ENCODE measurements at regions not wholly inside any gene's neighbourhood (a gene's known extent, or its start where the extent isn't known, plus 50 kb on each side); places are given as distances from the start of the nearest gene placed in this dataset.

DNA sequence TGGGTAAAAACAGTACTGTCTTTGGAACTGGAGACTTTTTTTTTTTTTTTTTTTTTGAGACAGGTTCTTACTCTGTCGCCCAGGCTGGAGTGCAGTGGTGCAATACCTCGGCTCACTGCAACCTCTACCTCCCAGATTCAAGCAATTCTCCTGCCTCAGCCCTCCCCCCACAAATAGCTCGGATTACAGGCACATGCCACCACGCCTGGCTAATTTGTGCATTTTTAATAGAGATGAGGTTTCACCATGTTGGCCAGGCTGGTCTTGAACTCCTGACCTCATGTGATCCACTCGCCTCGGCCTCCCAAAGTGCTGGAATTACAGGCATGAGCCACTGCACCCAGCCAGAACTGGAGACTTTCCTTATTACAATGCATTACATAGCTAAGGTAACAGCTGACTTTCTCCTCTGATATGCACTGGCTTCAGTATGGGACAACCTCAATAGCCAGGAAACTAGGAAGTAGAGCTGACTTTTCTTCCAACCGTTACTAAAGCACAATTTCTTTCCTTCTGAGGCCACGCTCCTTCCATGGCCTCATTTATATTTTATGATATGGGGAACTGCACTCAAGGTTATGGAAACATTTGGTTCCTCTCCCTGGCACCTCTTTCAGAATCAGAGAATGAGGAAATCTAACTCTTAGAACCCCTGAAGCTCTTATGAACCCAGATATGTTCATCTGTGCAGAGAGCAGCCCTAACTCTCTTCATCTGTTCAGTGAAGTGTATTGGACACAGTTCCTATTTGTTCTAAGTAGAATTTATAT lies 53.5 kb upstream of the FAM9B start:
- no peak for DNase-seq (ENCODE audit: low read depth)

DNA sequence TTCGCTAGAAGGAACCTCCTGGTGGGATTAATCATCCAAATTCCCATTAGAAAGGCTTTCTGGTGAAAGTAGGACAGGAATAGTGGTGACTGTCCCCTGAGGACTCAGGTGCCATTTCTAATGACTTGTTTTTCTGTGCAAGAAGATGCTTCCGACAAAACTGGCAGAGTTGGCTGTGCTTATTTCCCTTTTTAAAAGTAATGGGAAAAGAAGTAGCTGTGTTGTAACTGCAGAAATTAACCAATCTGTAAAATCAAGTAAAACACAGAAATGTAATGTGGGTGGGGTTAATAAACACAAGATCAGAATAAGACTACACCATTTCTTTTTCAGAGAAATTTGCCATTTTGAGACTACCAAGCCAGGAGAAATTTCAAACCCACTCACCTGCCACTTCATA lies 55.0 kb upstream of the FAM9B start:
- no peak for DNase-seq (ENCODE audit: low read depth)

DNA sequence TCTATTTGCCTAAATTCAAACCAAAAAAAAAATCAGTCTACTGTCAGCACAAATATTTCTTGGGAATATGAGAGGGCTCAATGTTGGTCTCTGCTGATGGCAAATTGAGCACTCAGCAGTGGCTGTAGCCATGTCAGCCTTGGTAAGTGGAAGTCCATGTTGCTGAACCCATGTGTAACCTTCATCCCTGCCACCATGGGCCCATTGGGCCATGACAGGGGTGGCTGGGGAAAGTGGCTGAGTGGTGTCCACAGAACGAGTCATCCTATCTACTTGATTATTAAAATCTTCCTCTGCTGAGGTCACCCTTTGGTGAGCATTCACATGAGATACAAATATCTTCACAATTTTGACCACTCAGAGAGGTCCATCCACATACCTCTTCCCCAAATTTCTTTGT lies 56.8 kb upstream of the FAM9B start:
- DNase-seq (ENCODE audit: low read depth), result no peak

DNA sequence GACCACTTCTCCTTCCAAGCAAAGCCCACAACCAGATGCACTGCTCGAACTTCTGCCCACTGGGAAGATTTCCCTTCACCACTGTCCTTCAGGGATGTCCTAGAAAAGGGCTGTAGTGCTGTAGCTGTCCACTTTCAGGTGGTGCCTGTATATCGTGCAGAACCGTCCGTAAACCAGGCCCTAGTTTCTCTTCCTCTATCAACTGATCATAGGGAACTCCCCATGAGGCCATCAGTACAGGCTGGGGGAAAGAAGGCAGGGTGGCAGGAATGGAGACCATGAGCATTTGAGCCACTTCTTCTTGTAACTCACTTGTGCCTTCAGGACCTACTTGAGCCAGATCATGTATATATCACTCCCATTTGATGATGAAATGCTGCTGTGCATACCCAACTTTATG lies 57.3 kb upstream of the FAM9B start:
- DNase-seq (ENCODE audit: low read depth), result no peak

DNA sequence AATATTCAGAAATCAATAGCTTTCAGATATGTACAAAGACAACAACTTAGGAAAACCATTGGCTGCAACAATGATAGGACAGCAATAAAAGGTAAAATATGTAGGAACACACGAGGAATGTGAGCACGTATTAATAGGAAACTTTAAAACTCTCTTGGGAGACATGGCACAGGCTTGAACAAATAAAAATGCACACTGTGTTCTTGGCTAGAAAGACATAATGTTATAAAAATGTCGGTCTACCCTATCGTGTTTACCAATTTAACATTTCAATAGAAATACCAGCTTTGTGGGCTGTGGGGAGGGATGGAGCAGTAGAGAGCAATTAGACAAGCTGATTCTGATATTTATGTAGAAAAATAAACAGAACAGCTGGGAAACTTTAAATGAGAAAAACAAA lies 69.0 kb upstream of the FAM9B start:
- DNase-seq (ENCODE audit: low read depth), result no peak

DNA sequence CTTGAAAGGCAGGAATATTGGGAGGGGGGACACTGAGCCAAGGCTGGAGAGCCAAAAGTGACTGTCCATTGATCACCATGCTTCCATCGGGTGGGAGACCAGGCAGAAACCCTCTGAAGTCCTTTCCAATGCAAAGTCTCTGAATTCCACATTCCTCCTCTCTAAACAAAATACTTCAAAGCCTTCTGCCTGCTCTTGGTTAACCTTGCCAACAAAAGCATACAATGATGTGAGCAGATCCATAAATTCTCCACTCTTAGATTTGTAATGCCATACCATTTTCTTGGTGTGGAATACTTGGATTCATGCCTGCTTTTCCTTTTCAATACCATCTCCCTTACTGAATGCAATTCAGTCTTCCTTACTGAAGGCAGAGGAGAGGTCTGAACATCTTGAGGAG lies 74.1 kb upstream of the FAM9B start:
- no peak for DNase-seq (ENCODE audit: low read depth)

DNA sequence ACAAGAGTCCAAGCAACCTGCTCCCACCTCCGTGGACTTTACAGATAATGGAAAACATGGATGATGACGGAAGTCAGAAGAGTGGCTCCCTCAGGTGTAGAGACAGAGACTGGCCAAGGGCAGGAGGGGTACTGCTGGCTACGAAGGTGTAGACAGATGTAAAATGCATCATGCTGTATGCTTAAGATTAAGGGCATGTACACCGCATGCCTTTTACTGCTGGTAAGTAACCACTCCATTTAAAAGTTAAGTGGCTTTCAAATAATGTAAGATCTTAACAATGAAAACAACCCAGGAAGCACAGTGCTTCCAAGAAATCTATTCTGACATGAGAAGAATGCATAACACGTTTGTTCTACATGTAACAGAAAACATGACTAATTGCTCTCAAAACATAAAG lies 76.9 kb upstream of the FAM9B start:
- no peak for DNase-seq (ENCODE audit: low read depth)

DNA sequence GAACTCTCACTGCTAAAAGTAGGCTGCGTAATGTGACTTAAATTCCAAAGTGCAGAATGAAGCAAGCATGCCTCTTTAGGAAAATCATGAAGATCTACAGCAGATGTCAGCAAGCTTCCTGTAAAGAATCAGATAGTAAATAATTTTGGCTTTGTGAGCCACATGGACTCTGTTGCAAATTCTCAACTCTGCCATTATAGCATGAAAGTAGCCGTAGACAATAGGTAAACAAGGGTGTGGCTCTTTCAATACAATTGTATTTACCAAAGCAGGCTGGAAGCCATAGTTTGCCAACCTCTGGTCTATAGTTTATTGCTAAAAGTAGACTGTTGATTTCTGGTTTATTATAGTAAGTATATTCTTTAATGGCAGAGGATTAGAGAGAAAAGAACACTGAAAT lies 80.3 kb upstream of the FAM9B start:
- no peak for DNase-seq (ENCODE audit: low read depth)

DNA sequence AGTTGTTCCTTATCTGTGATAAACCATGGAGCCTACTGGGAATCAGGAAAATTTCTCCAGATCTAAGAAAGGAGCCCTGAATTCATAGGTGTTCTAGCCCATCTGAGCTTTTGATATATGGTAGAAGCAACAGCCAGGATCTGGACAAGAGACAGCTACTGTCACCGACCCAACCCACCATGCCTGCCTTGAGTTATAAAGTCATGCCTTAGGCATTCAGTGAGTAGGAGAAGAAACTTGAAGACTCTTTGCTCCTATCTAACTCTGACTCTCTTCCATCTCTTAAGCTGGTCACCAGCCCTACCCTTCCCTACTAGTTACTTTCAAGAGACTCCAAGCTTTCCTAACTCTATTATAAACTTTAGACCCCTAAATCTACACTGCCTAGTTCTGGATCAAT lies 83.9 kb upstream of the FAM9B start:
- no peak for DNase-seq (ENCODE audit: low read depth)

DNA sequence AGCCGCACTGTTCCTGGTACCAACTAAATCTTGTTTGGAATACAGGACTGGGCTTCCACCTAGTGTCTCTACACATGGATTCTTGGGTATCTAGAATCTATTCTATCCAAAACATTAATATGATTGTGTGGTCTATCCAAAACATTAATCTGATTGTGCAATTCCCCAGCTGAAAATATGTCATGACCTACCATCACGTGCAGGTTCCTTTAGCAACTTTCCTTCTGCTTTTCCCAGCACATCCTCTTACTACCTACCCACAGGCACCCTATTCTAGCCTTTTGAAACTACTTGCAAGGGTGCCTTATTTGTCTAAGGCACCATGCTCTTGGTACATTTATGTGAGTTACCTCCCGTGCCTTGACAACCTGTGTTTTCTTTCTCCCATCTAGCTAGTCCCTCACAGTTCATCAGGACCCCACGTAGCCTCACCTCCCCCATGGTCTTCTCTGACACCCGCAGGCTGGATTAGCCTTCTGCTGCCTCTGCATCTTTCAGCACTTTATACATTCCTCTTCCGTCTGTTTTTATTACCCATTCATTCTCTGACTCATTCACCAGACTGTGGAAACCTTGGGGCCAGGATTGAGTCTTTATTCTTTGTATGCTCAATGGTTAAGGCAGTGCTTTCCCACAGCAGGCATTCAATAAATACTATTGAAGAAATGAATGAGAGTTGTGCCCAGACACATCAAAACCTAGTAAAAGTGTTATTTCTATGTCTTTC lies 88.8 kb upstream of the FAM9B start:
- DNase-seq (ENCODE audit: low read depth), result peak; percentile 49

DNA sequence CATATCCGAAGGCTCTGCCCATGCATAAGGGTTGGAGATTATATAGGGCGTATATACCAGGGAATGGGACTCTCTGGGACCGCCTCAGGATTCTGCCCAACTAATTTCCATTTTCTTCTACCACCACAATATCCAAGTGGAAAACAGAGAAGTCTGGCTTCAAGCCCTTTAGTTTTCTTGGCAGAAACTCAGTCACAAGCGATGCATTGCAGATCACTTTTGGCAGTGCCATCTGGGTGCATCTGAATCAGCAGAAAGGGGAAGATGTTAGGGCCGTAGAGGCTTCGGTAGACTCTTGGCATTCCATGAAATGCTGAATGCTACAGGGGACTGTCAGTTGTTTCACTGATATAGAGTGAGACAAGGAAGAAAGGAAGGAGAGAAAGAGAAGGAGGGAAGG lies 94.1 kb upstream of the FAM9B start:
- DNase-seq (ENCODE audit: low read depth), result no peak

DNA sequence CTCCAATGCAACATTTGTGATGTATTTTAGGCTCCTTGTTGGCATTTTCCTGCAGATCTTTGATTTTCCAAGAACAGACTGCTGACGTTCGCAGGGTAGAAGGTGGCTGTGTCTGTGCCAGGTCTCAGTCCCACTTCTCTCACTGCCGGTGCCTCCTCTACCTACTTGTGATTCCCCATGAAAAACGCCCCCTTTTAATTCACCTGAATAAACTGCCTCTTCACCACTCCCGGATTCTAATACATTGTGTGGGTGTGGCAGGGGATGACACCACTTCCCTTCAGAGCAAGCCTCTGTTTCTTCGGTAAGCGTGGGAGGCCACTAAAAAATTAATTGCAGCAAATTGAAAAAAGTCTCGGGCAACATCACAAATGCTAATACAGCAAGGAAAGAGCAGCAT lies 96.1 kb upstream of the FAM9B start:
- DNase-seq (ENCODE audit: low read depth), result no peak

DNA sequence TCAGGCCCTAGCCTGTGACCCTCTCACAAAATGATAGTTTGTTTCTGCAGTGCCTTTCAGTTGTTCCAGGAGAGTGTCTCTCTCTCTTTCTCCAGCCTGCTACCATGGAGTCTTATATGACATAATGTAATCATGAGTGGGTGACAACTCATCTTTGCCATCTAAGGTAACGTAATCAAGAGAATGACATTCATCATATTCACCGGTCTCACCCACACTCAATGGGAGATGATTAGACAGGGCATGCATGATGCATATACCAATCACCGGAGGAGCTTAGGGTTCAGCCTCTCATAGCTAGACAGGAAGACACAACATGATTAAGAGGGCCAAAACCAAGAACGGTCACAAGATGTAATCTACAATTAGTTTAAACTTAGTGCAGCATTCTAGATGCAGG lies 97.1 kb upstream of the FAM9B start:
- no peak for DNase-seq (ENCODE audit: low read depth)

DNA sequence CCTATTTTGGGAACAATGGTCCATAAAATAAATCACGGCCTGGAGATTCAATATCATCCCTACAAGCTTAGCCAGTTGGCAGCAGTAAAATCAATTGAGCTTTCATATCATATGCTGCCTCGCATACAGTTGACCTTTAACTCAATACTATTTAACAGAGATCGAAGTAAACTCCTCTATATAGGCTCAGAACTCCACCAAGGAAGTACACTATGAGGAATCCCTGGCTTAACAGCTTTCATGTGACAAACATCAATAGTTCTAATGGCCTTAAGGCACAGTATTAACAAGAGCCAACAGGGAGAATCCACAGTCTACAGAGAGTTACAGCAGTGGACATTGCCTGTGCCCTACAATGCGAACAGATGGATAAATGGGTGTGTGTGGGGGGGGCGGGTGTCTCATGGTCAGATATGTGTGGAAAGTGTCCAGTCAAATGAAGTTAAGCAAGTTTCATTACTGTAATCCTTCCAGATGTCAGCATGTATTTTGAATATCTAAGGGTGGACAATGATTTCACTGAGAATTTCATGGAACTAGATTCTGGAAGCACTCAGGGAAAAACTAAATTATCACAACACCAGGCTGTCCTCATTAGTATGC lies 98.2 kb upstream of the FAM9B start:
- DNase-seq (ENCODE audit: low read depth), result no peak

DNA sequence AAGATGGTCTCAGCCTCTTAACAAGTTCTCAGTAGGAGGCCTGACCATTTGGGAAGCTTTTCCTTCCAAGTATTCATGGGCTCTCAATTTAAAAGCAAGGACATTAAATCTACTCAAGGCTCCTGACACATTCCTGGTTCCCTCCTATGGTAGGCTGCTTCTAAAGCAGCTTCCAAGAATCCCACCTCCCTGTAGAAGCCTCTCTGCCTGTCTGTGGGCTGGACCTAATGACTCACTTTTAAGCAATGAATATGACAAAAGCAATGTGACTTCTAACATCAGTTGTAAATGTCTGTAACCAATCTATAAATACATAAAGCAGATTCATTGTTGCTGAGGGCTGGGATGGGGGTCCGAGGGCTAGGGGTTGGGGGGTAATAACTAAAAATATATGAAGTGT lies 99.5 kb upstream of the FAM9B start:
- DNase-seq (ENCODE audit: low read depth), result peak; percentile 32

DNA sequence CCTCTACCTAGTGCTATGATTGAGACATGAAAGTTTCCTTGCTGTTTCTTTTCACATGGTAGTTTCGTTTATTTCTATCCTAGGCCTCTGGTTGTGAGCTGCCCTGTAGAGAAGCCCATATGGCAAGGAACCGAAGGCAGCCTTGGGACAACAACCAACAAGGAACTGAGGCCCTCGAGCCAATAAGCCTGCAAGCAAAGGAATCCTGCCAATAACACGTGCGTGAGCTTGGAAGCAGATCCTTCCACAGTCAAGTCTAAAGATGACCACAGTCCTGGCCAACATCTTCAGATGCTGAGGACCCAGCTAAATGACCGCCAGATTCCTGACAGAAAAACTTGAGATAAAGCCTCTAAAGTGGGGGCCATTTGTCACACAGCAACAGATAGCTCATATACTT lies 100.4 kb upstream of the FAM9B start:
- DNase-seq (ENCODE audit: low read depth), result no peak

DNA sequence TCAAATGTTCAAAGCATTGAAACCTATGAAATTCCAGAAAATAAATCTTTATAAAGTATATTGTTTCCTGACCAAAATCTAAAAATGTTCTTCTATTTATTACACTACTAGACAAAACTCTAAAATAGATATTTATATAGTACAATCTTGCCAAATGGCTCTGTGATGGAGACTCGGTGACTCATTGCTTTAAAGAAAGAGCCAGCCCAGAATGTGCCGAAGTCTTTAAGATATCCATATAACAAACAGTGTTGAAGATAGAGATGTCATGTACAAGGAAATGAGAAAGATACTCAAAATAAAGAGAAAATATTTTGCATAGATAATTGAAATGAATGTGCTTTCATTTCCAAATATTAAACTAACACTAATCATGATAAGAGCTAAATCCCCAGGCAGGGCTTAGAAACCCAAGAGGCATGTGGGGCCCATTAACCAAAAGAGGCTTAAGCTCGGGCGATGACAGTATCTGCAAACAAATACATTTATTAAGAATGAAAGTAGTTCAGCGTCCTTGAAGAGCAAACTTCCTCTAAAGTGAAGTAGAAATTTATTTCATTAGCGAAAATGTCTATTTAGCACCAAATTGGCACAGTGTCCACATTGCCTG lies 102.1 kb upstream of the FAM9B start:
- peak; percentile 71 for DNase-seq (ENCODE audit: low read depth)

DNA sequence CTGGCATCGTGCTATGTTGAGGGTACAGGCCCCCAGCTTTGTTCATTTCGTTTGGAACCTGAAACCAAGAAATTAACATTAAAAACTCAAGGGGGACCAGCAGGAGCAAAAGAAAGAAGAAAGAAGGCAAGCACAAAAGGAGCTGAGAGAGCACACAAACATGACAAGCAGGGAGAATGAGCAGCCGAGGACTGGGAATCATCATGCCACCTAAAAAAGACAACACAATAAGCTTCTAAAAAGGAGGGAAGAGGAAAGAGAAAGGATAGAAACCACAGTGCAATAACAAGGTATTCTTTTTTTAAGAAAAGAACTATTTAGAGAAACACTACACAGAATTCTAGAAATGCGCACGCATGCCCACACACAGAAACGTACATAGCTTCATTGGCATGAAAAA lies 103.2 kb upstream of the FAM9B start:
- no peak for DNase-seq (ENCODE audit: low read depth)

DNA sequence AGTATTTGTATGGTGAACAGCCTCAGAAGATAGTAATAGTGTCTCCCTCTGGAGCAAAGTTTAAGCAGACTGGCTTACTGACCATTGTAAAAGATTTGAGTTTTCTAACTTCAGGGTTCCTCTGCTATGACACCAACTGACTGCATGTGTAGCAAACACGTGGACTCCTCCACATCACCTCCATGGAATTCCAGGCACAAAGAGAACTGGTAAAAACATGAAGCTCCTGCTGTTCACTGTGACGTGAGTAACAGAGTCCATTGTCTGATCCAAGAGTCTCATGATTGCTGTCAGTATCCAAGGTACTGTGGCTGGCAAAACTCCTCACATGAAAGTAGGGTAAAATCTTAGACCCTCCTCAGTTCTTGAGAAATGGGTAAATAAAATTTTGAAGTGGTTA lies 107.6 kb upstream of the FAM9B start:
- DNase-seq (ENCODE audit: low read depth), result no peak

DNA sequence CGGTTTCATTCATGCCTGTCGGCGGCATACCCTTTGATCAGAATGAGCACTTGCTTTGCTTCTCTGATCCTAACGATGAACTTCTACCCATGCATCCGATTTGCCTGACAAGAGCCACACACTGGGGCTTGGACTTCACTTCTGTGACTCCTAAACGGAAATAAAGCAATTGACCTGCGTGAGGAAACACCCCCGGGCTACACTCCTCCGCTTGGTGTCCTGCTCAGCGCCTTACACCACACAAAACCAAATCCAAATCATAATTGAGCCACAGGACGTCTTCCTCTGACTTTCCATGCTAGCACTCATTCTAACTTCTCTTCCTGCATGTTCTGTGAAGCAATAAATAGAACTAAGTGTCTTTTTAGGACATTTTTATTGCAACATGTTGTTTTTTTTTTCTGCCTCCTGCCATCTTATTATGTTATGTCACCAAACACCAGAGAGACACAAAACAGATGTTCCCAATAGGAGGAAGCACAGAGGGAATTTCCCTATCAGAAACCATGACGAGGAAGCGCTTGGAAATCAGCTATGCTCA lies 110.8 kb upstream of the FAM9B start:
- no peak for DNase-seq (ENCODE audit: low read depth)

DNA sequence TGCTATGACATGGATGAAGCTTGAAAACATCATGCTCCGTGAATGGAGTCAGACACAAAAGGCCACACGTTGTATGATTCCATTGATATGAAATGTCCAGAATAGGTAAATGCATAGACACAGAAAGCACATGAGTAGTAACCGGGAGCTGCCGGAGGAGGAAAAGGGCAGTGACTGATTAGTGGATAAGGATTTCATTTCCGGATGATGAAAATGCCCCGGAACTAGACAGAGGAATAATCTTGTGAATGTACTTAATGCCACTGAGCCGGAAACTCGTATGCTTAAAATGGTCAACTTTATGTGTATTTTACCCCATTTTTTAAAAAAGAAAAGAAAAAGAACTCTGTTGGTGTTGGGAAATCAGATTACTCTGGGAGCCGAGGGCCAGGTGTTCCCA lies 112.7 kb upstream of the FAM9B start:
- DNase-seq (ENCODE audit: low read depth), result no peak

DNA sequence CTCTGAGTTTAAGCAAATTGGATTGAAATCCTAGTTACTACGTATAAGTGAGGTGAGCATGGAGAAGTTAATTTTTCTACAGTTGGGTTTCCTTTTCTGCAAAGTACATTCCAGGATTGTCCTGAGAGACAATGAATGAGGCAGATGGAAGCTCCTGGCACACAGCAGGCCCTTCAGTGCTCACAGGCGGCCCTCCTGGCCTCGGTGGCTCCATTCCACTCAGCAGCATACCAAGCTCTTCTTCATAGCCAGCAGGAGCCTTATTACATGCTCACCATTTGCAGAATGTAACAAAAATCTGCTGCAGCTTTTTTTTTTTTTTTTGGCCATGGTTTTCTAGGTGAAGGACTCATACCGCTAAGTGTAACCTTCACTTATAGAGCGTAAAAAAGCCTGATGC lies 113.2 kb upstream of the FAM9B start:
- DNase-seq (ENCODE audit: low read depth), result no peak

DNA sequence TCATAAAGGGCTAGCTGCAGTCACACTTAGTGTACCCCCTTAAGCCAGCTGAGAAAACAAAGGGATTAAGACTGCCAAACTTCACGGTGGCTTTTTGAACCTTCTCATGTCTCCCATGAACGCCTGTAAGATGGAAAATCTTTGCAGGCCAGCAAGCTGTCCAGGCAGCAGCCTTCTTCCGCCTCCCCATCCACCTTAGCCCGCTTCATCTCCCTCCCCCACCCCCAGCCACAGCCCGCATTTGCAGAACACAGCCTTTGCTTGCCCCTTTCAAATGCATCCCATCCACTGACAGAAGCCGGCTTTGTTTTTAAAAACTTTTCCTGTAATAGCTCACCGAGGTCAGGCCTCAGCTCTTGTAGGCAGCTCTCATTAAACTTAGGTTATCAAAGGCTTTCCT lies 113.8 kb upstream of the FAM9B start:
- no peak for DNase-seq (ENCODE audit: low read depth)
